ENCODE measurements at regions not wholly inside any gene's neighbourhood (a gene's known extent, or its start where the extent isn't known, plus 50 kb on each side); places are given as distances from the start of the nearest gene placed in this dataset.

GRCh38 chr2:58730764-58731487 lies 489.8 kb upstream of the FANCL start:
- TF ChIP-seq GATA2 (IDR thresholded peaks at IDR 0.05; ENCODE audit: low read depth, low read length), result peak; percentile 54
- no peak for TF ChIP-seq GATA3 (IDR thresholded peaks at IDR 0.05; ENCODE audit: low read depth, low read length)

GRCh38 chr2:58727981-58728656 lies 487.0 kb upstream of the FANCL start:
- no peak for TF ChIP-seq GATA2 (IDR thresholded peaks at IDR 0.05; ENCODE audit: low read depth, low read length)
- TF ChIP-seq GATA3 (IDR thresholded peaks at IDR 0.05; ENCODE audit: low read depth, low read length), result no peak

- no peak for TF ChIP-seq GATA2 (IDR thresholded peaks at IDR 0.05; ENCODE audit: low read depth, low read length)
- no peak for TF ChIP-seq GATA3 (IDR thresholded peaks at IDR 0.05; ENCODE audit: low read depth, low read length)
Observed at GRCh38 chr2:58721912-58722591, 480.9 kb upstream of the FANCL start.

- no peak for TF ChIP-seq GATA2 (IDR thresholded peaks at IDR 0.05; ENCODE audit: low read depth, low read length)
- TF ChIP-seq GATA3 (IDR thresholded peaks at IDR 0.05; ENCODE audit: low read depth, low read length), result no peak
Observed at GRCh38 chr2:58720770-58721697, 479.9 kb upstream of the FANCL start.

- TF ChIP-seq GATA2 (IDR thresholded peaks at IDR 0.05; ENCODE audit: low read depth, low read length) (no peak), GATA3 (IDR thresholded peaks at IDR 0.05; ENCODE audit: low read depth, low read length) (no peak)
Observed at GRCh38 chr2:58720033-58720769, 479.1 kb upstream of the FANCL start.

- TF ChIP-seq GATA3 (IDR thresholded peaks at IDR 0.05; ENCODE audit: low read depth, low read length) (no peak), GATA2 (IDR thresholded peaks at IDR 0.05; ENCODE audit: low read depth, low read length) (no peak)
Observed at GRCh38 chr2:58715344-58715743, 474.2 kb upstream of the FANCL start.

GRCh38 chr2:58714238-58714637 lies 473.1 kb upstream of the FANCL start:
- no peak for TF ChIP-seq GATA2 (IDR thresholded peaks at IDR 0.05; ENCODE audit: low read depth, low read length)
- TF ChIP-seq GATA3 (IDR thresholded peaks at IDR 0.05; ENCODE audit: low read depth, low read length), result no peak

GRCh38 chr2:58710795-58711279 lies 469.7 kb upstream of the FANCL start:
- TF ChIP-seq GATA2 (IDR thresholded peaks at IDR 0.05; ENCODE audit: low read depth, low read length) (no peak), GATA3 (IDR thresholded peaks at IDR 0.05; ENCODE audit: low read depth, low read length) (no peak)

- TF ChIP-seq GATA3 (IDR thresholded peaks at IDR 0.05; ENCODE audit: low read depth, low read length) (no peak), GATA2 (IDR thresholded peaks at IDR 0.05; ENCODE audit: low read depth, low read length) (no peak)
Observed at GRCh38 chr2:58709687-58710354, 468.7 kb upstream of the FANCL start.

- no peak for TF ChIP-seq GATA2 (IDR thresholded peaks at IDR 0.05; ENCODE audit: low read depth, low read length)
- TF ChIP-seq GATA3 (IDR thresholded peaks at IDR 0.05; ENCODE audit: low read depth, low read length), result no peak
Observed at GRCh38 chr2:58709274-58709673, 468.1 kb upstream of the FANCL start.

- TF ChIP-seq GATA3 (IDR thresholded peaks at IDR 0.05; ENCODE audit: low read depth, low read length) (no peak), GATA2 (IDR thresholded peaks at IDR 0.05; ENCODE audit: low read depth, low read length) (no peak)
Observed at GRCh38 chr2:58708565-58708964, 467.4 kb upstream of the FANCL start.

- TF ChIP-seq GATA2 (IDR thresholded peaks at IDR 0.05; ENCODE audit: low read depth, low read length), result no peak
- no peak for TF ChIP-seq GATA3 (IDR thresholded peaks at IDR 0.05; ENCODE audit: low read depth, low read length)
Observed at GRCh38 chr2:58702302-58702885, 461.3 kb upstream of the FANCL start.
